ENCODE measurements at regions not wholly inside any gene's neighbourhood (a gene's known extent, or its start where the extent isn't known, plus 50 kb on each side); places are given as distances from the start of the nearest gene placed in this dataset.
"Not testable (repeated sequence)": the region's sequence is repeated elsewhere in the genome, so short reads cannot be mapped to it uniquely, and the experiment has no call there.

DNA sequence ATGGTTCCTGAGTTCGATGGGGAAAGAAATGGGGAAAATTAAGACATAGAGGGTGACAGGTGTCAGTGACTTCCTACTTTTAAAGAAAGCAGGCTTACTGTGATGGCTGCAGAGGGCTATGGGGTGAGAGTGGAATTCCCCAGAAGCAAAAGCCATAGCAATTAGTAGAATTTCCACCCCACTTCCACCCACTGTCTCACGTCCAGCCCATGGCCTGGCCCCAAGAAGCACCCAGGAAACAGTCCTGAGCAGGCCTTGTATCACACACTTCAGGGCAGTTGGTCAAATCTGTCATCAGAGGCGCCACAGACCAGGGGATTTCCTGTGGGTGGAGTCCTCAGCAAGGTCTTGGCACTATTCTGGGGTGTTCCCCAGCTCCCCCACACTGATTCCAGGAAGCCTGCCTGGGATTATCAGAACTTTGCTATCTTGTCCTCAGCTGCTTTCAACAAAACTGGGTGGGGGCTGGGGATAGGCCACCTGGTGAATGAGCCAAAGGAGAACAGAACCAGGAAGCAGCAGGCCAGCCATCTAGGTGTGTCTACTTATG is 120.1 kb upstream of the CCND2 start:
- DNase-seq = peak; percentile 36

DNA sequence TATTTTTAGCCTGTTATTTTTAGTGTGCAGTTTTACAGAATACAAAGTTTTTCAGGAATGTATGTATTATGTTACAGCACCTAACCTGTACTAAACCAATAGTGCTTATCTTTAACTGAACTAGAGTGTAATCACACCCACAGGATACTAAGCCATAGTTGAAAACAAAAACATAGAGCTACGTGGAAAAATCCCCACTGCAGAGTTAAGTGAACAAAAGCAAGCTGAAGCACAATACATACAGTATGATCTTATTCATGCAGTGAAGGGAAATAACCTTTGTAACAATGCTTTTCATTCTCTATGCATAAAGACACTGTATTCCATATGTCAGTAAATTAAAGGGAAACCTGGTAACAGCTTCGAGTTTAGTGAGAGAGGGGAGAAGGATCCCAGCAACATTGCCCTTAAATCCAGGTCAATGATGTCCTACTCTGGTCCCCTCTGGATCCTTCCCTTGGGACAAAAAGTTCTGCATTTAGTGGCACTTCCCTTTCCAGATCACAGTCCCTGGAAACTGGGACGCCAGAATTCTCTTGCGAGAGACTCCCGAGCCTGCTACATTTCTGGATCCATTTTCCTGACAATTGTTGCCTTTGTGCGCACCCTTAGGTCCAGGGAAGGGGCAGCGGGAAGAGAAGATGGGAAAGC is 121.3 kb upstream of the CCND2 start:
- no peak for DNase-seq

DNA sequence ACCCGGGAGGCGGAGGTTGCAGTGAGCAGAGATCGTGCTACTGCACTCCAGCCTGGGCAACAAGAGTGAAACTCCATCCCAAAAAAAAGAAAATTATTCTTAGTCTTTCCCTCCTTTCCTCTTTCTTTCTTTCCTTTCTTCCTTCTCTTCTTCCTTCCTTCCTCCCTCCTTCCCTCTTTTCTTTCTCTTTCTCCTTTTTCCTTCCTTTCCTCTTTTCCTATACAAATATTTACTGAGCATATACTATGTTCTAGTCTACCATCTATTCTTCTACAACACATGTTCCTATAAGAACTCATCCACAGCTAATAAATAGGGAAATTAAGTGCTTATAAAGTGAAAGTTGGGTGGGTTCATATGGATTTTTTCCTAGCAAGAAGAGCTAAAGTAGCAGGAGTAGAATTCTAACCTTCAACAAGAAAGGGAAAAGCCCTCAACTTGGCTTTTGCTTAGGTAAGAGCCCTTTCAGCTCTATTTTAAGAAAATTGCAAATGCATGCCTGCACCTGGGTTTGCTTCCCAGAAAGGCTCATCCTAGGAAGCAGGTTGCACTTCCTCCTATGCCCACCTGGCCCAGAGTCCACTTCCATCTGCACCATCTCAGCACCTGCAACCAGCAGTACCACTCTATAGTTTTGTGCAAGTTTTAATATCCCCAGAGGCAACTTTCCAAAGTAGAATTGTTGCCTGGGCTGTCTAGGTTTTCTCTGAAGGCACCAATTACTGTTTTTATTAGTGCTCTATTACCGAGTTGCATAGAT is 122.0 kb upstream of the CCND2 start:
- no peak for DNase-seq

DNA sequence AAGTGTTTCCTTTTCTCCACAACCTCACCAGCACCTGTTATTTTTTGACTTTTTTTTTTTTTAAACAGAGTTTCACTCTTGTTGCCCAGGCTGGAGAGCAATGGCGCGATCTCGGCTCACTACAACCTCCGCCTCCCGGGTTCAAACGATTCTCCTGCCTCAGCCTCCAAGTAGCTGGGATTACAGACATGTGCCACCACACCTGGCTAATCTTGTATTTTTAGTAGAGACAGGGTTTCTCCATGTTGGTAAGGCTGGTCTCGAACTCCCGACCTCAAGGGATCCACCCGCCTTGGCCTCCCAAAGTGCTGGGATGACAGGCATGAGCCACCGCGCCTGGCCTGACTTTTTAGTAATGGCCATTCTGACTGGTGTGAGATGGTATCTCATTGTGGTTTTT is 123.2 kb upstream of the CCND2 start:
- not testable (repeated sequence) for DNase-seq

DNA sequence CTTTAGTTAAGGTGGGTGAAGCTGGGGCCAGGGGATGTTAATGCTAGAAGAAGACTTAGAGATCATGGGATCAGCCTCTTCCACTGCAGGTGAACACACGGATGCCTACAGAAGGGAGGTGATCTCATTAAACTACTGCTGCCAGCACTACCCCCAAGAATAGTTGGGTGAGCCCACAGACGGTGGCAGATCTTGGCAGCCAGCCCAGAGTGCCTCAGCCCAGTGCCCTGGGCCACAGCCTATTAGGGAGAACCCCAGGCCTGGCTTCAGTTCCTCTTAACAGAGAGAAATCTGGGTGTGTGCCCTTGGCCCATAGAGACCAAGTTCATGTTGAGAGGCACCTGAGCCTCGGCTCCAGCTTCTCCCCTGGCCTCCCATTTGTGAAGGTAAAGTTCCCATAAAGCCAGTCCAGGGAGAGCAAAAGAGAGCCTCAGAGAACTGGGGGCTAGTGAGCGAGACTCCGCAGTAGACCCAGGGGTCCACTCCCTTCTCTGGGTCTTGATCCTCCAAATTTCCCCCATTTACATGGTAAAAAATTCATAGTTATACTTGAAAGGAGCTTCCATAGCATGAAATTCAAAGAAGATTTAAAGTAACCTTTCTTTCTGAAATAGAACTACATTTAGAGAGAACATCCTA is 125.0 kb upstream of the CCND2 start:
- peak; percentile 36 for DNase-seq

DNA sequence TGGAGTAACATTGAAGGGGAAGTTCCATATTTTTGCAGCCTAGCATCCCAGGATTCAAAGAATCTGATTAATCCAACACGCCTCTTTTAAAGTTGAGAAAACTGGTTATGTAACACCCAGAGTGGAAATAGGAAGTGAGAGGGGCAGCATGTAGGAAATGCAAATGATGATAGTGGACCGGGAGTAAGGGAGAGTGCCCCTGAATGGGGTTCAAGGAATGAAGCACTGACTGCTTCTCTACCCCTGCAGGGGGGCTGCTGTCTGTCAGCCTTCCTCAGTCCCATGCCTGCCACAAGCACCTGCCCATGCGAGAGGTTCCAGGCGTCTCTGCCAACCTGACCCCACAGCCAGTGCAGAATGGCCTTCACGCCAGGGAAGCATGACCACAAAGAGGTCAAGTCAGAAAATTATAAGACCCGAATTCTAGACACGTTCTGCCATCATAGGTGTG is 126.5 kb upstream of the CCND2 start:
- DNase-seq = no peak

DNA sequence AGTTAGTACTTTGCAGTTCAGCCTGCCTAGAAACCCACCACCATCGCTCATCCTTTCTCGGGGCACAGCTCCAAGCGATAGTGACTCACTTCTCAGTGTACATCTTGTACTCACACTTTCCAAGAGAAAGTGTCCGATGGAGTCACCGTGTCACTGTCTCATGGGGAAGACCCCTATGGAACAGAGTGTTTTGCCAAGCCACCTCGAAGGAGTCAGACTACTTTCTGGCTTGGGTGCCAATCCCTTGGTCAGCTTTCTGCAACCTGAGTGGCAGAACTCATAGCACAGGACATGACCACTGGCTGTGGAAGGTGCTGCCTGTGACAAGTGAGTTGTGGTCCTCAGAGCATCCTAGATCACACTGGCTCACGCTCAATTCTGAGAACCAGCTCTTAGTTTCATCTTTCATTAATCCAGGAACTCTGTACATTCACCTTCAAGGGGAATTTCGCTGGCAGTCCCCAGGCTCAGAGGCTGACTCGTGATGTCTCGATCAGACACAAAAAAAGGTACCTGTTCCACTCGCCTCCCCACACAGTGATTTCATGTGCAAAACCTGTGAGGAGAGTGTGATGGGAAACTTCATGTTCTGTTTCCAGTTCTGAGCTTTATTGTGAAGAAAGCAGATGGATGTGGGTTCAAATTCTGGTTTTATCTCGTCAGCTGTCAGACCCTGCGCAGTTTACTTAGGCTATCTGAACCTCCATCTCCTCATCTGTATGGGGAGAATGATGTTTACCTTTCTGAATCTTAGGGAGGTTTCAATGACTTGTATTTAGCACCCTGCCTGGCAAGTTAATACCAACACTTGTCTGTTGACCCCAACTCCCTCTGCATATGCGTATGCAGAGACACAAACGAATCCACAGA is 127.3 kb upstream of the CCND2 start:
- DNase-seq = peak; percentile 28

DNA sequence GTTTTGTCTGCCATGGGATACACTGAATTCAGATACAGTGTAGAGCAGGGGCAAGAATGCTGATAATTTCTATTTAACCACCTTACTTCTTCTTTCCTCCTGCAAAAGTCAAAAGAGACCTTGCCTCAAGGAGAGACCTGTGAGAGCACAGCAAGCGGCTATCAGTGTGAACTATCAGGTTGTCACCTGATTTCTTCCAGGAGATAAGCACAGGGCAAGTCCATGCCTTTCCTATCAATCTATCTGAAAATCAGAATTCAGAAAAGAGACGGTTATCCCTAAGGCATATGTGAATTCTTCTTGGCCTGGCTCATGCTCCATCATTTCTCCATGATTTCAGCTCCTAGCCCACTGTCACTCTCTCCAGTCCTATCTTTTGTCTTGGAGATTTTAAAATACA is 128.9 kb upstream of the CCND2 start:
- no peak for DNase-seq

DNA sequence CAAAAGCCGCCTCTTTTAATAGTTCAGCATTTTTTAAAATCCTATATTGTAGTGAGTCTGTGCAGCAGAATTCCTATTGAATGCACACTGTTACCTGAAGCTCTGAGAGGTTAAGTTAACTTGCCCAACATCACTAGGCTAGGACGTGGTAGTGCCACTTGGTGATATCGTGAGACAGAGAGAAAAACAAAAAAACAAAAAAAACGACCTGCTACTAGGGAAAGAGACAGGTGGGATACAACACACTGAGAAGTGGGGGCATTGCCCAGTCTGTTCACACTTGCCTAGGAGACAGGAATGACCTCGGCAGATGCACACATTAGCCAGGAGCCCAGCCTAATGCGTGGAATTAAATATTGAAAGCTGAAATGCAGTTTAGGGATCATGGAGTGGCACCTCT is 129.7 kb upstream of the CCND2 start:
- DNase-seq = no peak

DNA sequence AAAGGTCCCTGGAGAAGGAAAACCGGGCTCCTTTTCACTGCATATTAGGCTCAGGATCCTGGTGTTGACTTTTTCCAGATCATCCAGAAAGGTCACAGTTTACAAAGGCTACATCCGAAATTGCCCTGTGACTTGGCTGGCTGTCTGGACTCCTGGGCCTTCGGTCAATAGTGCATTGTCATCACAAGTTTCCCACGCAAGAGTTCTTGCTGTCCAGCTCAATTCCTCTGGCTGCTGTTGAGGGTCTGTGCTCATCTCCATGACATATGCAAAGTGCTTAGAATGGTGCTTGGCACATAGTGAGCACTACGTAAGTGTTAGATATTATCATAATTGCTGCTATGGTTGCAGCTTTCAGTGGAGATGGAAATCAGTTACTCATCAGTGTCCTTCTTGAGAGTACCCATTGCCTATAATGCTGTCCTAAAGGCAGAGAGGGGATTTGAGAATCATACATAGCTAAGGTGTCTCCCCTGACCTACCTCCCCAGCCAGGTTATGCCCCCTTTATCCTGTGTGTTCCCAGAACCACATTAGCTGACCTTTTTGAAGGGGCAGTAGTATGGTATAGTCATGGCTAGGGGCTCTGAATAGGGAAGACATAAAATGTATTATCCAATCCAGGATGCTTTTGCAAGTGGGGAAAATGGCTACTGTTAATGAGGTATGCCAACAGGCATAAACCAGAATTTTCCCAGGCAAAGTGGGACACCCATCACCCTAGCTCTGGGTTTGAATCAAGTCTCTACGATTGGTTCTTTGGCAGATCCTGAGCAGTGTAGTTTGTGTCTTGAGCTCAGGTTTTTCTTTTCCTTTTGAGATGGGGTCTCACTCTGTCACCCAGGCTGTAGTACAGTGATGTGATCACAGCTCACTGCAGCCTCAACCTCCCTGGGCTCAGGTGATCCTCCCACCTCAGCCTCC is 132.0 kb upstream of the CCND2 start:
- DNase-seq = no peak

DNA sequence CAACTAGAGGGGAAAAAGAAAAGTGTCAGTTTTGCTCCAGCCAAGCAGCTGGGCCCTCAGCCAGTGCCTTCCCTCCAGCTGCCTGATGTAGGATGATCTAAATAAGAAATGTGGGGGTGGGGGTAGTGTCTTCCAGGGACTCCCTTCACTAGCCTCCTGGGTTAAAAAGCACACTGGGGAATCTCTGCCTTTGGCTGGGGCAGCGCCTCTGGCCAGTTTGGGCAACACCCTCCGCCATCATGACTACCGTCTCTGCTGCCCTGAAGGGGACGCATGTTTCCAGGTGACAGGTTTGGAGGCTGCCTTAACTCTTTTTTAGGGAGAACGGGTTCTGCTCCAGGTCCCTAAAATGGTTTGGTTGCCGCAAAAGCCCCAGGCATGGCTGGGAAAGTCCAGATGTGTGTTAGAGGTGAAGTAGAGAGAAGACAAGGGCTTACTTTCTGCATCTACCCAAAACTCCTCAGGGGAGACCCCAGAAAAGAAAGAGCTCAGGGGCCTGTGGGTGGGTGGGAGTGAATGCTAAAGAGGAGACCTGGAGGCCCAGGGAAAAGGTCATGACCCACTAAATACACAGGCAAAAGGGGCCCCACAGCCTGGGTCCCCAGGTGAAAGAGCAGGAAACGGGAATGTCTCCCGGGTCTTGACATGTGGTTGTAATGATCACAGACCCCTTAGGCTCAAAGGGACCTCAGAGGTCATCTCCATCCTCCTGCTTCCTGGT is 132.8 kb upstream of the CCND2 start:
- DNase-seq = no peak

DNA sequence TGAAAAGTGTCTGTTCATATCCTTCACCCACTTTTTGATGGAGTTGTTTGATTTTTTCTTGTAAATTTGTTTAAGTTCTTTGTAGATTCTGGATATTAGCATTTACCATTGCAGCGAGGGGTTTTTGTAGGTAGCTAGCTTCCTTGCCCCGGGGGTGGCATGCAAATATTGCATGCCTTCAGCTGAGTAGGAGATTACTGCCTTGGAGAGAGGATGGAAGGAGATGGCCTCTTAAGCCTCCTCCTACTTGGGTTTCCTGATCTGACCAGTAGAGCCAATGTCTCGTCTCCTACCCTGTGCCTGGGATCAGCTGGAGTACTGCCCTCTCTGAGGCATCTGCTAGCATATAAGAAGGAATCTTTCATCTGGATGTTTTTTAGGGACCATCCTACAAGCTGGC is 134.4 kb upstream of the CCND2 start:
- no peak for DNase-seq

DNA sequence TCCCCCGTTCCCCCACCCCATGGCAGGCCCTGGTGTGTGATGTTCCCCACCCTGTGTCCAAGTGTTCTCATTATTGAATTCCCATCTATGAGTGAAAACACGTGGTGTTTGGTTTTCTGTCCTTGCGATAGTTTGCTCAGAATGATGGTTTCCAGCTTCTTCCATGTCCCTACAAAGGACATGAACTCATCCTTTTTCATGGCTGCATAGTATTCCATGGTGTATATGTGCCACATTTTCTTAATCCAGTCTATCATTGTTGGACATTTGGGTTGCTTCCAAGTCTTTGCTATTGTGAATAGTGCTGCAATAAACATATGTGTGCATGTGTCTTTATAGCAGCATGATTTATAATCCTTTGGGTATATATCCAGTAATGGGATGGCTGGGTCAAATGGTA is 135.0 kb upstream of the CCND2 start:
- not testable (repeated sequence) for DNase-seq

DNA sequence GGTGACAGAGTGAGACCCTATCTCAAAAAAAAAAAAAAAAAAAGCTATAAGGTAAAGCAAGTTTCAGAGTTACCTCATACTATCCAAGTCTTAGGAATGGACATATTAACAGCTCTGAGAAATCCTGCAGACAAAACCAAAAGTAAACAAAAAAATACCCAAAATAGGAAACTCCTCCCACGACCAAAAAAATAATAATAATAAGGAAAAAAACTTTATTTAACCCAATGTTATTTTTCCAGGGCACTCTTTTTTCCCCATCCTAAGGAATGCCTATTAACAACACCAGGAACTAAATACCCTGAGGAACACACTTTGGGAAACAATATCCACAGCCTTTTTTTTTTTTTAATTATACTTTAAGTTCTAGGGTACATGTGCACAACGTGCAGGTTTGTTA is 135.5 kb upstream of the CCND2 start:
- no peak for DNase-seq

DNA sequence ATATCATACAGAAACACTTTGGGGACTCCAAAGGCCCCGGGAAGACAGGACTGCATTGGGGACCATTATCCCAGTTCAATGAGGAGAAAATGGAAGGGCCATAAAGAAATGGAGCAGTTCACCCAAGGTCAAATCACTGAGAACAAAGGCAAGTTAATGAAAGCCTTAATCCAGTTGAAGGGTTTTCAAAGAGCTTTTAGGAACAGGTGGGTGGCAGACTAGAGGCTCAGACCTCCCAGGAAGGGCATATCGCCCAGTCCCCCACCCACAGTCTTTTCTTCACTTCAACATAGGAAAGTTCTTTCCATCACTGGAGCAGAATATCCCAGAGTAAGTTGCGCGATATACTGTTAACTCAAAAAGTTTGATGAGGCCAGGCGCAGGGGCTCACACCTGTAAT is 136.1 kb upstream of the CCND2 start:
- no peak for DNase-seq

DNA sequence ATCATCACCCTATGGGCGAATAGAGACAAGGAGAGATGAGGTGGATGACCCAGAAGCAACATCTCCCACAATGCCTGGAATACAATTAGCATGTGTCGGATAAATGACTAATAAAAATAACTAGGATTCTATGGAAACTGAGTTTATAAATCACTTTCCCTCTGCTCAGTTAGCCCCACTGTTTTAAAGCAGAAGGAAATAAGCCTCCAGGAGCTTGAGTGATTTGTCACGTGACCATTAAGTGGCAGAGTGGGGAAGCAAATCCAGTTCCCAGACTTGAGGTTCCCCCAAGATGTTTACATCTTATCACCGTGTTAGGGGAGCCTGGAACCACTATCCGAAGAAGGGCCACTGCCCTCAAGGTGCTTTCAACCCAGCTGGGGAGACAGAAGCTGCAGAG is 136.5 kb upstream of the CCND2 start:
- DNase-seq = no peak

DNA sequence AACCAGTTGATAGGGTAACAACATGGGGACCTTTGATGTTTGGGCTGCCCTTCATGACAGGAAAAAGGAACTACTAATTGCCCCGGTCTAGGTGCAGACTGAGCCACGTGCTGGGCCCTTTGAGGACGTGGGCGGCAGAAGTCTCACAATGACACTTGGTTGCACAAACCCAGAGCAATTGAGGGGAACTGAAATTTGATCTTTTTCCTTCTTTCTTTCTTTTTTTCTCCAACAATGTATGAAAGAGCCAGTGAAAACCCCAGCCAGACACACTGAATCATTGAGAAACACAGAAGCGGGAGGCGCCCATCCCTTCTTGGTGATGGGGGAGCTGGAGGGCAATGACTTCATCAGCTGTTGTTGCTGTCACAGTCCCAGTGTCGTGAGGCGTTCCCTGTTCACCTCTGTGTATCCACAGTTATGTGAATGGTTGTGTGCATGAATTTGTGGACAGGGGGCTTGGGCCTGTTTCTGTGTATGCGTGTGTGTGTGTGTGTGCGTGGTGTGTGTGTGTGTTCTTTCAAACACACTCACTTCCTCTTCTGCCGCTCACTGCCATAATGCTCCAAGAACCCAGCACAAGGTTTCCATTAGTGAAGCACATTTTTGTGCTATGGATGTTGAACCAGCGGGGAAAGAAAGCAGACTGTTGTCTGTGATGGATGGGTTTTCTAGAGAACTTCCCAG is 137.5 kb upstream of the CCND2 start:
- peak; percentile 28 for DNase-seq

DNA sequence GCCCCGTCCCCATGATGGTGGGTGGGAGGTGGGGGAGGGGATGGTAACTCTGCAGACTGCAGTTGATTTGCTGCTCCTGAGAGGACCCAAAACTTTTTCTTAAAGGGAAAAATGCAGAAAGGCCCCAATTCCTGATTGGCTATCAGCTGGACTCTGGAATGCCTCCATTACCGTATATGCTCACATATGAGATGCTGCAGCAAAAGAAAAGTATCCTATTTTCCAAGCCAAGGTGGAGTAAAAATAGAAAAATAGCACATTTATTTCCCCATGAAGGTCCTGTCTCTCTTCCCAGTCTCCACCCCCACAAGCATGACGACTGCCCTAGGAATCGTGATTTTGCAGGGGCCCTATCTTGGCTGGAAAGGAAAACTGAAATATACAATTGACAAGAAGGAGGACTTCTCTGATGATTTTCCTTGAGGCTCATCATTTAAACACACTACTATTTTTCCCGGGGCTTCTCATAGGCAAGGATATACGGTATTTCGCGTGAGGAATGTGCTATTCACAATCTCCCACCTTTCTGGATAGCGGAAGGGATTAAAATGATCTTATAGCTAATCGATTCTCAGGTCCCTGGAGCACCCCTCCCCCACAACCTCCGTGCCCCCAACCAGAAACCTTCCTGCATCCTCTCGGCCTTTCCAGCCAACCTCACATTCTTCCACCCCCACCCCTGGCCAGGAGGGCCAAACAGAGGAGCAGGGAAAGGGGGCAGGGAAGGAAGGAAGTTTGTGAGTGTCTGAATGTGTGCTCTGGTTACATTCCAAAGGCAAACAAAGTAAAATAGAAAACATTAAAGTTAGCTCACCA is 138.9 kb upstream of the CCND2 start:
- DNase-seq = no peak

DNA sequence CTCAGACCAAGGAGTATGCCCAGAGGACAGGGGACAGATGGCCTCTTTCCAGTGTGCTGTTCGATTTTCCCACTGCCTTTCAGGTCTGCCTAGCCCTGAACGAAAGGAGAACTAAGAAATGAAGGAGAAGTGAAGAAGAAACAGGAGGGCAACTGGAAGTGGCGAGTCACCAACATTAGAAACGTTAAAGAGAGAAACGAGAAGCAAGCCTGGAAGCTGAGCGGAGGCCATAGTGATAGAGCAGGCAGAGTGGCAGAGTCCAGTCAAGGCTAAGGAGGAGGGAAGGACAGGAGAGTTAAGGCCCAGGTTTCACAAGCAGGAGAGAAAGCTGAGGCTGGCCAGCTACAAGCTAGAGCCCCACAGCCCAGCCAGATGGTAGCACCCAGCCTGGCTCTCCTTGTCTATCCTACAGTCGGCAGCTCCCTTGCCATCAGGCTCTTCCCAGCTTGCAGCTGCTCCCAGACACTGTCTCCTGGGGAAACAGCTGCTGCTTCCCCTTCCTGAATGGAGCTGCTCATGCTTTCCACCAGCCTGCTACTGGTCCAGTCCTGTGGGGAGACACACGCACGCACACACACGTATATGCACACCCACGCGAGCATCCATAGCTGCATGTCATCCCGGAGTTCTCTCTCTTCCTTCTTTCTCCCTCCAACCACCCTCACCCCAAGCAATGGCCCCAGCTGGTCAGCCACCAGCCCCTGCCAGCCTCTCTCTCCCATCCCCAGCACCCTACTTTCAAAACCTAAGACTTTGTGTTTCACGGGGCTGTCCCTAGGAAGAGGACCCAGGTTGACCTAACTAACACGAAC is 139.7 kb upstream of the CCND2 start:
- DNase-seq = no peak
